GM12878 (cell line): ENCODE measurements at regions not wholly inside any gene's neighbourhood (a gene's known extent, or its start where the extent isn't known, plus 50 kb on each side); places are given as distances from the start of the nearest gene placed in this dataset.

ENCODE experiments used
- ATAC-seq: fragments of 200-7000 bp; cut with Tn5 transposase; 3 replicates; pipeline ENCODE4 v1.9.1; 2020; ENCODE audit warnings: mild to moderate bottlenecking, moderate library complexity
- BruUV-seq: library from RNA; stranded (reverse); fragments of 400-500 nt; replicated peaks from 2 replicates; lab custom pipeline; 2021; lab: Mats Ljungman, UMichigan
- CTCF ChIA-PET: fragments of 300-600 bp; sonication (Branson Sonifier 250); formaldehyde crosslinking; extraction: SDS; loops from one replicate; lab custom pipeline; 2021; ENCODE audit warnings: inconsistent platforms; lab: Yijun Ruan, JAX
- POLR2A ChIA-PET: fragments of 350-600 bp; formaldehyde crosslinking; extraction: SDS; loops from one replicate; lab custom pipeline; 2021; ENCODE audit warnings: inconsistent platforms; lab: Charles Lee
- RAD21 ChIA-PET: fragments of 300-600 bp; sonication (Branson Sonifier 250); formaldehyde crosslinking; loops from one replicate; lab custom pipeline; 2023; ENCODE audit warnings: antibody characterized with exemption; ENCODE audit not compliant: unreplicated experiment; lab: Charles Lee
- SMC1A ChIA-PET: fragments of 300-600 bp; sonication (Branson Sonifier 250); formaldehyde crosslinking; loops from one replicate; lab custom pipeline; 2023; ENCODE audit not compliant: unreplicated experiment, uncharacterized antibody; lab: Charles Lee
- DNase-seq: peaks from one replicate; pipeline ENCODE4 v3.0.0-alpha.2; 2011; ENCODE audit warnings: low read depth, low spot score
- FAIRE-seq: peaks from 3 replicates; lab custom pipeline; 2011; peaks lifted over from hg19 to GRCh38; lab: Jason Lieb, UNC
- H2AFZ ChIP-seq: 2 replicates; pipeline ENCODE4 v1.6.0; 2011; ENCODE audit warnings: low read depth, low read length, control low read depth; ENCODE audit not compliant: control insufficient read depth
- H3K27ac ChIP-seq: 2 replicates; pipeline ENCODE4 v1.5.1; 2011; ENCODE audit warnings: control low read depth; ENCODE audit not compliant: control insufficient read depth, insufficient read depth
- H3K27me3 ChIP-seq, 2 experiments: replicated peaks in 1 of 2; 2 replicates each; pipeline versions ENCODE4 v1.6.0 to v1.6.1; 2011; ENCODE audit warnings: low read length in 1 of 2; ENCODE audit not compliant: control insufficient read depth in 2 of 2, insufficient read depth in 2 of 2
- H3K36me3 ChIP-seq, 2 experiments: 2 replicates each; pipeline ENCODE4 v1.5.1; 2011; ENCODE audit warnings: low read length in 1 of 2; ENCODE audit not compliant: control insufficient read depth in 2 of 2, insufficient read depth in 2 of 2
- H3K4me1 ChIP-seq: 2 replicates; pipeline ENCODE4 v1.6.1; 2011; ENCODE audit warnings: mild to moderate bottlenecking, low read length, moderate library complexity, mixed read lengths; ENCODE audit not compliant: control insufficient read depth, insufficient read depth
- H3K4me2 ChIP-seq: 2 replicates; pipeline ENCODE4 v1.6.0; 2011; ENCODE audit warnings: control low read depth; ENCODE audit not compliant: control insufficient read depth, insufficient read depth
- H3K4me3 ChIP-seq: fragments of 200-600 bp; sonication (generic); 2 replicates; pipeline ENCODE4 v1.5.1; 2016
- H3K79me2 ChIP-seq: 2 replicates; pipeline ENCODE4 v1.6.0; 2011; ENCODE audit warnings: low read length; ENCODE audit not compliant: control insufficient read depth, insufficient read depth
- H3K9ac ChIP-seq: 2 replicates; pipeline ENCODE4 v1.8.0; 2011; ENCODE audit warnings: low read length, control low read depth, mixed read lengths; ENCODE audit not compliant: control insufficient read depth, insufficient read depth
- H3K9me3 ChIP-seq: replicated peaks from 3 replicates; pipeline ENCODE4 v1.5.1; 2011; ENCODE audit warnings: mild to moderate bottlenecking, low read length; ENCODE audit not compliant: control insufficient read depth, insufficient read depth
- H4K20me1 ChIP-seq: 2 replicates; pipeline ENCODE4 v1.6.0; 2011; ENCODE audit not compliant: control insufficient read depth, insufficient read depth
- ASH2L ChIP-seq: fragments of 300-600, 200-600 bp; sonication (generic); IDR thresholded peaks from 2 replicates; pipeline ENCODE4 v1.6.1; 2017; ENCODE audit warnings: low read depth, mild to moderate bottlenecking, borderline replicate concordance
- HCFC1 ChIP-seq: fragments of 150-350 bp; IDR thresholded peaks from 2 replicates; pipeline ENCODE4 v1.6.1; 2014; ENCODE audit warnings: low read length
- IKZF1 ChIP-seq: fragments of 450-650 bp; conservative IDR thresholded peaks from 2 replicates; pipeline ENCODE4 v1.6.1; 2017; ENCODE audit warnings: antibody characterized with exemption, mild to moderate bottlenecking
- IKZF2 ChIP-seq, 2 experiments: fragments of 450-650 bp; IDR thresholded peaks; 2 replicates each; pipeline ENCODE4 v1.6.1; 2017; ENCODE audit warnings: mild to moderate bottlenecking in 2 of 2, moderate library complexity in 2 of 2
- IRF5 ChIP-seq: fragments of 450-650 bp; IDR thresholded peaks from 2 replicates; pipeline ENCODE4 v1.6.1; 2017; ENCODE audit warnings: borderline replicate concordance
- JUND ChIP-seq: IDR thresholded peaks from 2 replicates; pipeline ENCODE4 v1.6.1; 2012; ENCODE audit warnings: low read depth, mild to moderate bottlenecking, low read length, improper control_type of control experiment, moderate library complexity
- NFIC ChIP-seq: IDR thresholded peaks from 2 replicates; pipeline ENCODE4 v1.6.1; 2012; ENCODE audit warnings: low read depth, mild to moderate bottlenecking, inconsistent platforms, low read length, moderate library complexity
- PAX5 ChIP-seq: IDR thresholded peaks from 2 replicates; pipeline ENCODE4 v1.6.1; 2011; ENCODE audit warnings: low read depth, low read length, borderline replicate concordance
- POLR2AphosphoS2 ChIP-seq: IDR thresholded peaks from 2 replicates; pipeline ENCODE4 v1.6.1; 2011; ENCODE audit warnings: low read depth, mild to moderate bottlenecking, low read length, improper control_type of control experiment, moderate library complexity
- SKIL ChIP-seq: fragments of 450-650 bp; IDR thresholded peaks from 2 replicates; pipeline ENCODE4 v1.6.1; 2017; ENCODE audit warnings: mild to moderate bottlenecking, low read depth, inconsistent platforms; ENCODE audit not compliant: poor library complexity, severe bottlenecking
- SRF ChIP-seq, 2 experiments: IDR thresholded peaks; 2 replicates each; pipeline ENCODE4 v1.6.1; 2011; ENCODE audit warnings: low read depth in 2 of 2, low read length in 2 of 2, mild to moderate bottlenecking in 1 of 2, moderate library complexity in 1 of 2
- TAF1 ChIP-seq: IDR thresholded peaks from 2 replicates; pipeline ENCODE4 v1.6.1; 2011; ENCODE audit warnings: mild to moderate bottlenecking, low read depth, low read length, borderline replicate concordance
- ZZZ3 ChIP-seq: IDR thresholded peaks from 2 replicates; pipeline ENCODE4 v1.6.1; 2011; ENCODE audit warnings: low read depth; ENCODE audit not compliant: control insufficient read depth, insufficient read length
- whole genome bisulfite sequencing: methylation state at CpG from one replicate; pipeline ENCODE4 v1.1.6; 2016; ENCODE audit warnings: low lambda C conversion rate; ENCODE audit not compliant: insufficient replicate concordance, insufficient coverage; ENCODE audit errors: missing lambda C conversion rate; 5-methylcytosine and 5-hydroxymethylcytosine counted together
- in situ Hi-C: fragments of 300-500 bp; cut with MboI; formaldehyde crosslinking; loops from 9 replicates; pipeline ENCODE4 v1.14.3; 2018; ENCODE audit warnings: mixed read lengths
- intact Hi-C: fragments of 100-400 bp; cut with micrococcal nuclease; formaldehyde crosslinking; loops from one replicate; pipeline ENCODE4 v1.14.2; 2022; ENCODE audit not compliant: unreplicated experiment

- no peak for TF ChIP-seq PAX5
These were observed 113.7 kb upstream of the DPP6 start (continued) for GRCh38 chr7:153938451-153938850.

- no peaks in the 10 kb centered on the region for H3K27me3 ChIP-seq
- H3K4me2 ChIP-seq = no peak overlapping the region
- no peaks in the 10 kb centered on the region for H3K36me3 ChIP-seq
- no peak overlapping the region for H2AFZ ChIP-seq
- ChIA-PET POLR2A (no interaction called here), RAD21 (no interaction called here), SMC1A (no interaction called here), CTCF (no interaction called here)
- H3K9me3 ChIP-seq = no peaks in the 10 kb centered on the region; the same call in 2 of the 3 replicates
- no peaks in the 10 kb centered on the region for H3K79me2 ChIP-seq
- H3K27ac ChIP-seq = no peak overlapping the region
- H3K4me3 ChIP-seq = no peak overlapping the region
- no peak for FAIRE-seq
- in situ Hi-C loops (no loop called here), intact Hi-C loops (no loop called here)
- BruUV-seq = no TSS peak
- H3K9ac ChIP-seq = no peak overlapping the region
- H3K4me1 ChIP-seq = no peaks in the 10 kb centered on the region
- 17% methylated on average over 5 of the region's 5 CpGs for WGBS
- no peak for TF ChIP-seq HCFC1
- no peak for DNase-seq
- no peaks in the 10 kb centered on the region for H4K20me1 ChIP-seq
- no peak for ATAC-seq
These were observed 113.0 kb upstream of the DPP6 start for GRCh38 chr7:153939177-153939576.

GRCh38 chr7:153939654-153940053 lies 112.5 kb upstream of the DPP6 start:
- H3K4me1 ChIP-seq = no peaks in the 10 kb centered on the region
- CTCF ChIA-PET = no interaction called here
- TF ChIP-seq ZZZ3 (no peak), ASH2L (no peak), SKIL (no peak), IKZF2 (IDR thresholded peaks at IDR 0.05) (no peak), SRF (IDR thresholded peaks at IDR 0.05; ENCODE audit: low read depth in 2 of 2, low read length in 2 of 2) (no peak), IRF5 (no peak), JUND (no peak), TAF1 (no peak), NFIC (no peak), POLR2AphosphoS2 (no peak), IKZF1 (no peak)
- TF ChIP-seq, all 136 proteins: peak for 0
- Histone ChIP-seq H3K9ac (no peak overlapping the region), H4K20me1 (no peaks in the 10 kb centered on the region), H3K4me3 (no peak overlapping the region), H3K4me2 (no peak overlapping the region), H3K36me3 (no peaks in the 10 kb centered on the region), H3K9me3 (no peaks in the 10 kb centered on the region; the same call in 2 of the 3 replicates), H2AFZ (no peak overlapping the region), H3K27ac (no peak overlapping the region), H3K27me3 (no peaks in the 10 kb centered on the region), H3K79me2 (no peaks in the 10 kb centered on the region)
- FAIRE-seq = no peak
- BruUV-seq = no TSS peak
- no peak for ATAC-seq
- WGBS = 24% methylated on average over 3 of the region's 3 CpGs
- DNase-seq = no peak
- RAD21 ChIA-PET = no interaction called here
- in situ Hi-C loops = no loop called here
- POLR2A ChIA-PET = no interaction called here
- intact Hi-C loops = no loop called here
- SMC1A ChIA-PET = no interaction called here
